Neural cell (in vitro differentiated cells): ENCODE measurements at regions not wholly inside any gene's neighbourhood (a gene's known extent, or its start where the extent isn't known, plus 50 kb on each side); places are given as distances from the start of the nearest gene placed in this dataset.

Experiments
- CTCF ChIP-seq: fragments of 450-650 bp; IDR thresholded peaks from 2 replicates; pipeline ENCODE4 v1.5.1; 2014; ENCODE audit warnings: antibody characterized with exemption, mild to moderate bottlenecking, moderate library complexity; ENCODE audit not compliant: poor library complexity, severe bottlenecking
- POLR2AphosphoS5 ChIP-seq: IDR thresholded peaks from 2 replicates; pipeline ENCODE4 v1.6.1; 2012
- SMC3 ChIP-seq: fragments of 450-650 bp; conservative IDR thresholded peaks from 2 replicates; pipeline ENCODE4 v1.6.1; 2014; ENCODE audit warnings: antibody characterized with exemption, mild to moderate bottlenecking, moderate library complexity; ENCODE audit not compliant: poor library complexity

GRCh38 chr7:67725423-67725822, 728.8 kb downstream of the TYW1 start:
- TF ChIP-seq CTCF (no peak), POLR2AphosphoS5 (no peak), SMC3 (no peak)
